ENCODE measurements at regions not wholly inside any gene's neighbourhood (a gene's known extent, or its start where the extent isn't known, plus 50 kb on each side); places are given as distances from the start of the nearest gene placed in this dataset.
"Not testable (repeated sequence)": the region's sequence is repeated elsewhere in the genome, so short reads cannot be mapped to it uniquely, and the experiment has no call there.

DNA sequence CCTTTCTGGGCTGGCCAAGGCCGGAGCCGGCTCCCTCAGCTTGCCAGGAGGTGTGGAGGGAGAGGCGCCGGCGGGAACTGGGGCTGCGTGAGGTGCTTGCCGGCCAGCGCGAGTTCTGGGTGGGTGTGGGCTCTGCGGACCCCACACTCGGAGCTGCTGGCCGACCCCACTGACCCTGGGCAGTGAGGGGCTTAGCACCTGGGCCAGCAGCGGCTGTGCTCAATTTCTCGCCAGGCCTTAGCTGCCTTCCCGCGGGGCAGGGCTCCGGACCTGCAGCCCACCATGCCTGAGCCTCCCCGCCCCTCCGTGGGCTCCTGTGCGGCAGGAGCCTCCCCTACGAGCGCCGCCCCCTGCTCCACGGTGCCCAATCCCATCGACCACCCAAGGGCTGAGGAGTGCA, 103.4 kb upstream of the JCAD start:
- H3K4me1 ChIP-seq (ENCODE audit: control insufficient read depth in 2 of 2, insufficient read depth in 2 of 2, low read length in 1 of 2); H3K9me3 ChIP-seq (ENCODE audit: control insufficient read depth in 2 of 2, insufficient read depth in 1 of 2, low read depth in 1 of 2, low read length in 1 of 2); H3K27me3 ChIP-seq (ENCODE audit: control insufficient read depth in 1 of 2, insufficient read depth in 2 of 2, low read length in 2 of 2); H3K4me3 ChIP-seq (ENCODE audit: low read depth in 1 of 2, low read length in 2 of 2); H3K36me3 ChIP-seq (ENCODE audit: control insufficient read depth in 2 of 2, insufficient read depth in 2 of 2, low read length in 1 of 2); H3K27ac ChIP-seq (ENCODE audit: low read depth in 2 of 2, low read length in 1 of 2): not testable (repeated sequence)
- WGBS, 2 donors: 95 to 96% methylated on average over 21 to 25 of the region's 25 CpGs

DNA sequence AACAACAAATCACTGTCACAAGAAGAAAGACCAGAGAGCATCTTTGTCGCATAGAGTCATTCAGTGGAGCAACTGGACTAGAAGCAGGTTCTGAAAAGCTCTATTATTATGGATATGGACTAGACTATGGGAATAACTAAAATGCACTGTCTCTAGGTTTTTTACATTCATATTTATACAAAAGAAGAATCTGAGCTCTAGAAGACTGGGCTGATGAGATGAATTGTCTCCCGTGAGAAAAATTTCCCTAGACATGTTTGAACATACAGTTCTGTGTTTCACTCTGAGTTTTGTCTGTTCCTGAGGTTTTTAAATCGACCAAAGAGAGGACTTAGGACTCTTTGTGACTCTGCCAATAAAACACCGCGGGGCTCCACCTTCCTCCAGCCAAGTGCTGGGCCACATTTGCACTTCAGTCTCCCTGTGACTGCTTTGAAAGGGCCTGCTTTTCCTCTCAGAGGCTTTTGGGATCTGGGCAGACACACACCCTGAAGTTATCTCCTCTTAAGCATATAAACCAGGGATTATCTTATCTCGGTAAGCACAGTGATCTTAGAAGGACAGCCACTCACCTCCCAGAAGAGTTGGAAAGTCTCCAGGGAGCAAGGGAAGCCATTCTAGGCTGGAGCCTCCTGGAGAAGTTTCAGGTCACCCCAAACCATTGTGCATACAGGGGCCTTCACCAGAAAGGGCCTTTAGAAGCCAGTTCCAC, 101.0 kb upstream of the JCAD start:
- Histone ChIP-seq H3K4me3 (ENCODE audit: low read depth in 1 of 2, low read length in 2 of 2) (no peak overlapping the region), H3K36me3 (ENCODE audit: control insufficient read depth in 2 of 2, insufficient read depth in 2 of 2, low read length in 1 of 2) (no peaks in the 10 kb centered on the region), H3K27me3 (ENCODE audit: control insufficient read depth in 1 of 2, insufficient read depth in 2 of 2, low read length in 2 of 2) (no peaks in the 10 kb centered on the region), H3K9me3 (ENCODE audit: control insufficient read depth in 2 of 2, insufficient read depth in 1 of 2, low read depth in 1 of 2, low read length in 1 of 2) (no peaks in the 10 kb centered on the region), H3K27ac (ENCODE audit: low read depth in 2 of 2, low read length in 1 of 2) (no peak overlapping the region), H3K4me1 (ENCODE audit: control insufficient read depth in 2 of 2, insufficient read depth in 2 of 2, low read length in 1 of 2) (no peaks in the 10 kb centered on the region)
- WGBS, 2 donors: 38% methylated on average over 6 of the region's 6 CpGs

- not testable (repeated sequence) for H3K27me3 ChIP-seq (ENCODE audit: control insufficient read depth in 1 of 2, insufficient read depth in 2 of 2, low read length in 2 of 2); H3K36me3 ChIP-seq (ENCODE audit: control insufficient read depth in 2 of 2, insufficient read depth in 2 of 2, low read length in 1 of 2); H3K4me3 ChIP-seq (ENCODE audit: low read depth in 1 of 2, low read length in 2 of 2); H3K4me1 ChIP-seq (ENCODE audit: control insufficient read depth in 2 of 2, insufficient read depth in 2 of 2, low read length in 1 of 2); H3K27ac ChIP-seq (ENCODE audit: low read depth in 2 of 2, low read length in 1 of 2); H3K9me3 ChIP-seq (ENCODE audit: control insufficient read depth in 2 of 2, insufficient read depth in 1 of 2, low read depth in 1 of 2, low read length in 1 of 2)
- WGBS, 2 donors: 79 to 90% methylated on average over 2 of the region's 2 CpGs
Measured at GRCh38 chr10:30159614-30160013, 100.2 kb upstream of the JCAD start.

DNA sequence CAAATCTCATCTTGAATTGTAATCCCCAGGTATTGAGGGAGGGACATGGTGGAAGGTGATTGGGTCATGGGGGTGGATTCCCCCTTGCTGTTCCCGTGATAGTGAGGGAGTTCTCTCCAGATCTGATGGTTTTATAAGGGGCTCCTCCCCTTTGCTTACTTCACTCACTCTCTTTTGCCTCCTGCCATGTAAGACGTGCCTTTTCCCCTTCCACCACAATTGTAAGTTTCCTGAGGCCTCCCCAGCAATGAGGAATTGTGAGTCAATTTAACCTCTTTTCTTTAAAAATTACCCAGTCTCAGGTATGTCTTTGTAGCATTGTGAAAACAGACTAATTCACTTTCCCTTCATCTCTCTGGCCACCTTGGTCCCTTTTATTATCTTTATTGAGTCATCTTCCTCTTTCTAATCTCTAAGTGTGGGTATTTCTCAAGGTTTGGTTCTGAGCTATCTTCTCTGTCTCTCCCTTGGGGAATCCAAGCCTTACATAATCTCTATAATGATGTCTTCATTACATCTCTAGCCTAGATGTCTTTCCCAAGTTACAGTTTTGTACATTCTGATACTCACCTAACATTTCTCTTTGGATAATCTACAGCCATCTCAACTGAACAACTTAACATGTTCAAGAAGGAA, 99.1 kb upstream of the JCAD start:
- Histone ChIP-seq H3K27ac (ENCODE audit: low read depth in 2 of 2, low read length in 1 of 2) (no peak overlapping the region), H3K27me3 (ENCODE audit: control insufficient read depth in 1 of 2, insufficient read depth in 2 of 2, low read length in 2 of 2) (no peaks in the 10 kb centered on the region), H3K4me1 (ENCODE audit: control insufficient read depth in 2 of 2, insufficient read depth in 2 of 2, low read length in 1 of 2) (no peaks in the 10 kb centered on the region), H3K4me3 (ENCODE audit: low read depth in 1 of 2, low read length in 2 of 2) (no peak overlapping the region), H3K36me3 (ENCODE audit: control insufficient read depth in 2 of 2, insufficient read depth in 2 of 2, low read length in 1 of 2) (no peaks in the 10 kb centered on the region), H3K9me3 (ENCODE audit: control insufficient read depth in 2 of 2, insufficient read depth in 1 of 2, low read depth in 1 of 2, low read length in 1 of 2) (no peaks in the 10 kb centered on the region)
- WGBS, 2 donors: 73% methylated on average over 2 of the region's 2 CpGs

DNA sequence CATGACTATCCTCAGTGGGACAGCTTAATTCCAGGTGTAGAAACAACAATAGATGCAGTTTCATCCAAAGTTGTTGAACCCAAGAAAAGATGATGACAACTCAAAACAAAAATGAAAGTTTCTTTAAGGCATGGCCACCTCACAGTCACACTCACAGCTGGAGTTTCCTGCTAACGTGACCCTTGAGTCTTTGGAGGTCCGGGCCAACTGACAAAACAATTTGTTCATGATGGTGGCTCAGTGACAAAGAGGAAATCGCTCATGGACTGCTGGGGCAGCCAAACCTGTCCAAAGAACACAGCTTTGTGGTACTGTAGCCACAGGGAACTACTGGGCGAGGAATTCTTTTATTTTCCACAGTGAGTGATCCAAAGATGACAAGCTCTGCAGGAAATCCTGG, 96.0 kb upstream of the JCAD start:
- Histone ChIP-seq H3K4me3 (ENCODE audit: low read depth in 1 of 2, low read length in 2 of 2) (no peak overlapping the region), H3K27ac (ENCODE audit: low read depth in 2 of 2, low read length in 1 of 2) (no peak overlapping the region), H3K27me3 (ENCODE audit: control insufficient read depth in 1 of 2, insufficient read depth in 2 of 2, low read length in 2 of 2) (no peaks in the 10 kb centered on the region), H3K4me1 (ENCODE audit: control insufficient read depth in 2 of 2, insufficient read depth in 2 of 2, low read length in 1 of 2) (peaks cover 0 to 3% of the 10 kb centered on the region in 2 donors), H3K36me3 (ENCODE audit: control insufficient read depth in 2 of 2, insufficient read depth in 2 of 2, low read length in 1 of 2) (no peaks in the 10 kb centered on the region), H3K9me3 (ENCODE audit: control insufficient read depth in 2 of 2, insufficient read depth in 1 of 2, low read depth in 1 of 2, low read length in 1 of 2) (no peaks in the 10 kb centered on the region)
- WGBS, 2 donors: 58 to 63% methylated on average over 4 of the region's 4 CpGs

DNA sequence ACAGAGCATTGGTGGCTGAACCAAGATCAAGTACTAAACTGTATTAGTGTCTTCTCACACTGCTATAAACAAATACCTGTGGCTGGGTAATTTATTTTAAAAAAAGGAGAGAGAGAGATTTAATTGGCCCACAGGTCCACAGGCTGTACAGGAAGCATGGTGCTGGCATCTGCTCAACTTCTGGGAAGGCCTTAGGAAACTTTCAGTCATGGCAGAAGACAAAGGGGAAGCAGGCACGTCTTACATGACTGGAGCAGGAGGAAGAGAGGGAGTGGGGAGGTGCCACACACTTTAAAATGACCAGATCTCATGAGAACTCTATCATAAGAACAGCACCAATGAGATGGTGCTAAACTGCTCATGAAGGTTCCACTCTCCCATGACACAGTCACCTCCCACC, 95.2 kb upstream of the JCAD start:
- no peaks in the 10 kb centered on the region for H3K36me3 ChIP-seq (ENCODE audit: control insufficient read depth in 2 of 2, insufficient read depth in 2 of 2, low read length in 1 of 2)
- no peak overlapping the region for H3K27ac ChIP-seq (ENCODE audit: low read depth in 2 of 2, low read length in 1 of 2)
- H3K4me1 ChIP-seq (ENCODE audit: control insufficient read depth in 2 of 2, insufficient read depth in 2 of 2, low read length in 1 of 2): peaks cover 0 to 3% of the 10 kb centered on the region in 2 donors
- no peaks in the 10 kb centered on the region for H3K27me3 ChIP-seq (ENCODE audit: control insufficient read depth in 1 of 2, insufficient read depth in 2 of 2, low read length in 2 of 2)
- H3K4me3 ChIP-seq (ENCODE audit: low read depth in 1 of 2, low read length in 2 of 2): no peak overlapping the region
- no peaks in the 10 kb centered on the region for H3K9me3 ChIP-seq (ENCODE audit: control insufficient read depth in 2 of 2, insufficient read depth in 1 of 2, low read depth in 1 of 2, low read length in 1 of 2)
- WGBS, 2 donors: 55 to 82% methylated on average over 1 of the region's 1 CpG

- Histone ChIP-seq H3K27me3 (ENCODE audit: control insufficient read depth in 1 of 2, insufficient read depth in 2 of 2, low read length in 2 of 2) (no peaks in the 10 kb centered on the region), H3K27ac (ENCODE audit: low read depth in 2 of 2, low read length in 1 of 2) (no peak overlapping the region), H3K9me3 (ENCODE audit: control insufficient read depth in 2 of 2, insufficient read depth in 1 of 2, low read depth in 1 of 2, low read length in 1 of 2) (no peaks in the 10 kb centered on the region), H3K36me3 (ENCODE audit: control insufficient read depth in 2 of 2, insufficient read depth in 2 of 2, low read length in 1 of 2) (no peaks in the 10 kb centered on the region), H3K4me1 (ENCODE audit: control insufficient read depth in 2 of 2, insufficient read depth in 2 of 2, low read length in 1 of 2) (peaks cover 0 to 3% of the 10 kb centered on the region in 2 donors), H3K4me3 (ENCODE audit: low read depth in 1 of 2, low read length in 2 of 2) (no peak overlapping the region)
- 83 to 89% methylated on average over 4 of the region's 4 CpGs for WGBS, 2 donors
Measured at GRCh38 chr10:30154126-30154525, 94.7 kb upstream of the JCAD start.

GRCh38 chr10:30151581-30152389, 92.4 kb upstream of the JCAD start:
- peaks cover 0 to 3% of the 10 kb centered on the region in 2 donors for H3K4me1 ChIP-seq (ENCODE audit: control insufficient read depth in 2 of 2, insufficient read depth in 2 of 2, low read length in 1 of 2)
- 53 to 60% methylated on average over 8 of the region's 8 CpGs for WGBS, 2 donors
- H3K4me3 ChIP-seq (ENCODE audit: low read depth in 1 of 2, low read length in 2 of 2): no peak overlapping the region
- no peaks in the 10 kb centered on the region for H3K9me3 ChIP-seq (ENCODE audit: control insufficient read depth in 2 of 2, insufficient read depth in 1 of 2, low read depth in 1 of 2, low read length in 1 of 2)
- no peaks in the 10 kb centered on the region for H3K27me3 ChIP-seq (ENCODE audit: control insufficient read depth in 1 of 2, insufficient read depth in 2 of 2, low read length in 2 of 2)
- H3K27ac ChIP-seq (ENCODE audit: low read depth in 2 of 2, low read length in 1 of 2): no peak overlapping the region
- no peaks in the 10 kb centered on the region for H3K36me3 ChIP-seq (ENCODE audit: control insufficient read depth in 2 of 2, insufficient read depth in 2 of 2, low read length in 1 of 2)

GRCh38 chr10:30141423-30141822, 82.0 kb upstream of the JCAD start:
- 86 to 87% methylated on average over 2 of the region's 2 CpGs for WGBS, 2 donors

More at GRCh38 chr10:30141423-30141822, 82.0 kb upstream of the JCAD start:
- Histone ChIP-seq H3K27ac (ENCODE audit: low read depth in 2 of 2, low read length in 1 of 2) (no peak overlapping the region), H3K27me3 (ENCODE audit: control insufficient read depth in 1 of 2, insufficient read depth in 2 of 2, low read length in 2 of 2) (no peaks in the 10 kb centered on the region), H3K9me3 (ENCODE audit: control insufficient read depth in 2 of 2, insufficient read depth in 1 of 2, low read depth in 1 of 2, low read length in 1 of 2) (no peaks in the 10 kb centered on the region), H3K4me1 (ENCODE audit: control insufficient read depth in 2 of 2, insufficient read depth in 2 of 2, low read length in 1 of 2) (no peaks in the 10 kb centered on the region), H3K4me3 (ENCODE audit: low read depth in 1 of 2, low read length in 2 of 2) (no peak overlapping the region), H3K36me3 (ENCODE audit: control insufficient read depth in 2 of 2, insufficient read depth in 2 of 2, low read length in 1 of 2) (no peaks in the 10 kb centered on the region)
